Adrenal gland (tissue), 5 donors: ENCODE measurements at regions not wholly inside any gene's neighbourhood (a gene's known extent, or its start where the extent isn't known, plus 50 kb on each side); places are given as distances from the start of the nearest gene placed in this dataset.
"Not testable (repeated sequence)": the region's sequence is repeated elsewhere in the genome, so short reads cannot be mapped to it uniquely, and the experiment has no call there.

Experiments used
- CTCF ChIP-seq, 6 experiments: fragments of 450-650 bp in 4 of 6; fragments of 200-600 bp in 2 of 6; sonication (generic) in 1 of 6; IDR thresholded peaks; 1 replicate in 5 of 6; 2 replicates in 1 of 6; pipeline versions ENCODE4 v1.5.1 to v1.8.0; 2016 to 2021; ENCODE audit warnings: antibody characterized with exemption in 6 of 6, mild to moderate bottlenecking in 2 of 6, moderate library complexity in 1 of 6
- POLR2A ChIP-seq, 2 donors: fragments of 450-650 bp; IDR thresholded peaks; one replicate each; pipeline ENCODE4 v1.6.1; 2017; ENCODE audit warnings: antibody characterized with exemption in 2 of 2, mild to moderate bottlenecking in 2 of 2, moderate library complexity in 1 of 2
- donor health status: DM: no; HTN: no; CAD: no.

- TF ChIP-seq POLR2A, CTCF (IDR thresholded peaks at IDR 0.05): not testable (repeated sequence)
These were observed 349.1 kb downstream of the SHANK2 start for GRCh38 chr11:70903229-70903628.
